ENCODE measurements at regions not wholly inside any gene's neighbourhood (a gene's known extent, or its start where the extent isn't known, plus 50 kb on each side); places are given as distances from the start of the nearest gene placed in this dataset.

DNA sequence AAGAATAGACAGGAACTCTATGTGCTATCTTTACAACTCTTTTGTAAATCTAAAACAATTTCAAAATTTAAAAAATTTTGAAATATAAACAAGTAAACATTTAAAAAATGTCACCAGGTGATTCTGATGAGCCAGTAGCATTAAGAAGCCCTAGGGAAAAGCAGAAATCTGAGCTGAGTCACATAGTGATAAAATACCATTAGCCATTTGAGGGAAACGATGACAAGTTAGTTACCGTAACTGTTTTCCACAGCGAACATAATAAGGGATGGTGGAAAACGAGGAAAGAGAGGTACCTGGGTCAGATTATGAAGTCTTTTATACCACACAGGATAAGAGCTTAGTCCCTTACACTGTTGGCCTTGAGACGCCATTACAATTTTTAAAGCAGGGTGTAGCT is 55.5 kb downstream of the PRR15 start:
- H3K4me1 ChIP-seq (ENCODE audit: low read depth): no peaks in the 10 kb centered on the region
- H3K36me3 ChIP-seq (ENCODE audit: low read depth): no peaks in the 10 kb centered on the region
- intact Hi-C loops (cut with DNase I, micrococcal nuclease): no loop called here
- no peak overlapping the region for H3K4me3 ChIP-seq
- ATAC-seq: no peak
- H3K9me3 ChIP-seq: no peaks in the 10 kb centered on the region
- TF ChIP-seq, protein P1, sequence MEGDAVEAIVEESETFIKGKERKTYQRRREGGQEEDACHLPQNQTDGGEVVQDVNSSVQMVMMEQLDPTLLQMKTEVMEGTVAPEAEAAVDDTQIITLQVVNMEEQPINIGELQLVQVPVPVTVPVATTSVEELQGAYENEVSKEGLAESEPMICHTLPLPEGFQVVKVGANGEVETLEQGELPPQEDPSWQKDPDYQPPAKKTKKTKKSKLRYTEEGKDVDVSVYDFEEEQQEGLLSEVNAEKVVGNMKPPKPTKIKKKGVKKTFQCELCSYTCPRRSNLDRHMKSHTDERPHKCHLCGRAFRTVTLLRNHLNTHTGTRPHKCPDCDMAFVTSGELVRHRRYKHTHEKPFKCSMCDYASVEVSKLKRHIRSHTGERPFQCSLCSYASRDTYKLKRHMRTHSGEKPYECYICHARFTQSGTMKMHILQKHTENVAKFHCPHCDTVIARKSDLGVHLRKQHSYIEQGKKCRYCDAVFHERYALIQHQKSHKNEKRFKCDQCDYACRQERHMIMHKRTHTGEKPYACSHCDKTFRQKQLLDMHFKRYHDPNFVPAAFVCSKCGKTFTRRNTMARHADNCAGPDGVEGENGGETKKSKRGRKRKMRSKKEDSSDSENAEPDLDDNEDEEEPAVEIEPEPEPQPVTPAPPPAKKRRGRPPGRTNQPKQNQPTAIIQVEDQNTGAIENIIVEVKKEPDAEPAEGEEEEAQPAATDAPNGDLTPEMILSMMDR (IDR thresholded peaks at IDR 0.05): no peak
- no peak for DNase-seq

DNA sequence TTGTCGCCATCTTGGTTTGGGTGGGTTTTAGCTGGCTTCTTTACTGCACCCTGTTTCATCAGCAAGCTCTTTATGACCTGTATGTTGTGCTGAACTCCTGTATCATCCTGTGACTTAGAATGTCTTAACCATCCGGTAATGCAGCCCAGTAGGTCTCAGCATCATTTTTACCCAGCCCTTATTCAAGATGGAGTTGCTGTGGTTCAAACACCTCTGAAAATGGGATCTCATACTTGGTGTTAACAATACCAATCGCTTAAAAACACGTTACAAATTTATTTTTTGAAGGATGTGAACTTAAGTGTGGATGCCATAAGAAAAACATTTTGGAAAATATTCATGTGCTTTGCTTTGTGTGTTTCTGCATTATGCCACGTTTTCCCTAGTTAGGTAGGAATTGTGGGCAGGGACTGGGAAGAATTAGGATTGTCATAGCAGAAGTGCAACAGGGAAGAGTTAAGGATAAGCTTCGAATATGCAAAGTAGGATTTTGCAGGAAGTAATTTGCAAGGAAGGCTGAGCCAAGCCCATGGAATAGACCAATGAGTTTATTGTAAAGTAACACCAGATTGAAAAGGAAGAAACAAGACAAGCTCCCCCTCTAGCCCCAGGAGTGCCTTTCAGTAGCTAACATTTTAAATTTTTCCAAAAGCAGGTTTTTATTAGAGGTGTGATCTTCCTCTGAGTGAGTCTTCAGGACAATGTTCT is 56.4 kb downstream of the PRR15 start:
- intact Hi-C loops (cut with DNase I, micrococcal nuclease): no loop called here
- H3K36me3 ChIP-seq (ENCODE audit: low read depth): no peaks in the 10 kb centered on the region
- no peaks in the 10 kb centered on the region for H3K4me1 ChIP-seq (ENCODE audit: low read depth)
- H3K4me3 ChIP-seq: no peak overlapping the region
- ATAC-seq: no peak
- no peaks in the 10 kb centered on the region for H3K9me3 ChIP-seq
- no peak for DNase-seq
- TF ChIP-seq, protein P1 (IDR thresholded peaks at IDR 0.05): no peak

DNA sequence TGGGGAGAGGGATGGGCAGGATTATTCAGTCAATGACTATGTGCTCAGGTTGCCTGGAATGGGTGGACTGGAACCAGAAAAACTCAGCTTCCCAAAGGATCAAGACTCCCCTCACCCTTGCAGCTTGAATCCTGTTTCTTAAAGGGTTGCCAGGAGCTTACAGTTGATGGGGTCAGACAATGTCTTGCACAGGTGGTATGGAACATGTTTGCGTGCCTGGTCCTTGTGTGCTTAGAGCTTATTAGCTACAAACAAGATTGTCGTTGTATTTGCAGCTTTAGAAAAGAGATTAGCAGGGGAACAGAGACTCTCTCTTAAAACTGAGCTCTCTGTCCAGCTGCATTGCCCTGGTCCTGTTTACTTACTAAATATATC is 56.9 kb downstream of the PRR15 start:
- TF ChIP-seq, protein P1 (IDR thresholded peaks at IDR 0.05): no peak
- Histone ChIP-seq H3K4me3 (no peak overlapping the region), H3K9me3 (no peaks in the 10 kb centered on the region), H3K36me3 (ENCODE audit: low read depth) (no peaks in the 10 kb centered on the region), H3K4me1 (ENCODE audit: low read depth) (no peaks in the 10 kb centered on the region)
- DNase-seq (no peak), ATAC-seq (no peak)
- intact Hi-C loops (cut with DNase I, micrococcal nuclease): no loop called here

DNA sequence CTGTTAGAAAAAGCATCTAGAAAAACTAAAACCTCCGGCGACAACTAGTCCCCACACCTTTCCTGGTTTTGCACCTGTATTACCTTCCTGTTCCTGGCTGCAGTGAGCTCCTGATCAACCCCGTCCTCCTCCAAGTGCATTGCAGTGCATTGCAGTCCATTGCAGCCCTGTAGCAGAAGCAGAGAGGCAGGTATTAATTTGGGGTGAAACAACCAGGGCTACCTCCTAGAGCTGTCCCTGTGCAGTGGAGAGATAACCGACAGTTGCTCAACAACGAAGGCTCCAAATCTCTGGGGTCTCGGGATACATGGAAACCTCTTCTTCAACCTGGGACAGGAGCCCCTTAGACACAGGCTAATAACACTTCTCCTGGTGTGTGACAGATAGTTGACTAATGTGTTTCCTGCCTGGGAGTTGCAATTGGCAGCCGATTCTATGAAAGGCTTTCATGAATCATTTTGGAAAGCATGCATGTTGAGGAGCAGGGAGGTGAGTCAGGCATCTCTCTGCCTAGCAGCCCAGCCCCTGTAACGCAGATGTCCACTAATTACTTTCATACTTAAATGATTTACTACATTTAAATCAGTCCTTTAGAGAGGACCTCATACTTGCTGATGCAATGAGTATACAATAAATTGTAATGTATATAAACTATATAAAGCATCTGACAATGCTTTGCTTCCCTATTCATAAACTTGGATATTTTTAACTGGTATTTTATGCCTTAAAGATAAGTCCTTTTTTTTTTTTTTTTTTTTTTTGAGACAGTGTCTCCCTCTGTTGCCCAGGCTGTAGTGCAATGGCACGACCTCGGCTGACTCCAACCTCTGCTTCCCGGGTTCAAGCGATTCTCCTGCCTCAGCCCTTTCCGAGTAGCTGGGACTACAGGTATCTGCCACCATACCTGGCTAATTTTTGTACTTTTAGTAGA is 59.0 kb downstream of the PRR15 start:
- no peak overlapping the region for H3K4me3 ChIP-seq
- DNase-seq (no peak), ATAC-seq (no peak)
- intact Hi-C loops (cut with DNase I, micrococcal nuclease): no loop called here
- H3K9me3 ChIP-seq: no peaks in the 10 kb centered on the region
- no peaks in the 10 kb centered on the region for H3K4me1 ChIP-seq (ENCODE audit: low read depth)
- TF ChIP-seq, protein P1 (IDR thresholded peaks at IDR 0.05): no peak
- H3K36me3 ChIP-seq (ENCODE audit: low read depth): no peaks in the 10 kb centered on the region

DNA sequence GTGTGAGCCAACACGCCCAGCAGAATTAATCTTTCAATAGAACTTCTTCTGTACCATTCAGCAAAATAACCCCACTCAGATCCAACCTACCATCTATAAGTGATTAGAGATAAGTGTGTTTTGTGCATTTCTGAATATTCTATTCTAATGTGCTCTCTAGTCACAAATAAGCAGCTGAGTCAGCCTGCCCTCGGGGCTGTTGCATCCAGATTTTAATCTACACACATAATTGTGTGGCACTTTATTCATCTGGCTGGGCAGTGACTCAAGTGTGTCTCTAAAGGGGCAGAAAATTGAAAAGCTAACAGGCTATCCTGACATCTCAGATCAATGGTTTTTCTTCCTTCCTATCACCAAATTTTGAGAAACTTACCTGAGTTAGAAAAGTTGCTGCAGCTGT is 60.3 kb downstream of the PRR15 start:
- Histone ChIP-seq H3K4me1 (ENCODE audit: low read depth) (no peaks in the 10 kb centered on the region), H3K4me3 (no peak overlapping the region), H3K9me3 (no peaks in the 10 kb centered on the region), H3K36me3 (ENCODE audit: low read depth) (no peaks in the 10 kb centered on the region)
- intact Hi-C loops (cut with DNase I, micrococcal nuclease): no loop called here
- TF ChIP-seq, protein P1 (IDR thresholded peaks at IDR 0.05): no peak
- DNase-seq (no peak), ATAC-seq (no peak)

Data from mucosa of descending colon (tissue), 3 donors.